ENCODE measurements at regions not wholly inside any gene's neighbourhood (a gene's known extent, or its start where the extent isn't known, plus 50 kb on each side); places are given as distances from the start of the nearest gene placed in this dataset.

DNA sequence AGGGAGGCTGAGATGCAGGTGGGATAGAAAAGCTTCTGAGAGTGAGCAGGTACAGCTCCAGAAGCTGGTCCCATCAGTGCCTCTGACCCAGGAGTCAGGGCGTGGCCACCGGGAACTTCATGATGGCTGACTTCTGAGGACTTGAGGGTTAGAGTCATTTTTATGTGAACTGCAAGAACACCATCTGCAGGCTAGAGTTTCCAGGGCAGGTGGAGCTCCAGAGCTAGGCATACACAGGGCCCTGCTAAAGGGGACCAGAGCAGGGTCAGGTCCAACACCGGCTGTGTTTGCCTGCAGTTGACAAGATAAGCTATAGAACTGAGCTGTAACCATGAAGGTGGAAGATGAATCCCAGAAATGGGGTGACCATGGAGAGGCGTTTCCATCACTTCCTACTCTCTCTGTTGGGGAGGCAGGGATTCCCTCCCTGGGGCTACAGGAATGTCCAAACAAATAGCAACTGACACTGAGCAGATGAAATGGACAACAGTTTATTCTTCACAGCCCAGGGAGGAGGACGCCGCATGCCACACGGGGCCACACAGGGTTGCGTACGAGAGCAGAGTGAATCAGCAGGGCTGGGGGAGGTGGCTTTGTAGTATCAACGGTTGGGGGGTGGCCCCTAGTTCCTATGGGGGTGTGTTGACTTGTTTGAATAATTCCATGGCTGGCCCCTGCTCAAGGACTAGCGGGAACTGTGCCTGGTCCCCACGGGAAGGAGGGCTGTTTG lies 77.6 kb upstream of the ZNF516 start:
- H3K4me1 Mint-ChIP-seq: peaks cover 2% of the 10 kb centered on the region
- H3K9me3 Mint-ChIP-seq: no peaks in the 10 kb centered on the region
- no peaks in the 10 kb centered on the region for H3K36me3 Mint-ChIP-seq
- no peak overlapping the region for H3K27ac Mint-ChIP-seq
- no peak overlapping the region for H3K4me3 Mint-ChIP-seq
- no peak for DNase-seq
- H3K27me3 Mint-ChIP-seq: peaks cover 20% of the 10 kb centered on the region

DNA sequence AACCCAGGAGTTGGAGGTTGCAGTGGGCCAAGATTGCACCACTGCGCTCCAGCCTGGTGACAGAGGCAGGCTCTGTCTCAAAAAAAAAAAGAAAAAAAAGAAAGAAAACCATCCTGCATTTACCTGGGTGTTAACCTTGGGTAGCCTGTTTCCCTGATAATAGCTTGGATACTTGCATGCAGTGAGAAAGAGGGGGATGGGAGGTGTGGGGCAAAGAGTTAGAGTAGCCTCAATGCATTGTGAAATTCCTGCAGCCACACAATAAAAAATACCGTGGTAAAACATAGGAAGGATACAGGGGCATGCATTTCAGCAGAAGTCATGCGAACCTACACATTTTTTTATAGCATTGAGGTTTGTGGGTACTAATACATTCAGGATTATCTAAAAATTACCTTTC lies 76.6 kb upstream of the ZNF516 start:
- Mint-ChIP-seq H3K36me3 (no peaks in the 10 kb centered on the region), H3K27me3 (peaks cover 25% of the 10 kb centered on the region), H3K4me1 (peaks cover 2% of the 10 kb centered on the region), H3K27ac (no peak overlapping the region), H3K4me3 (no peak overlapping the region), H3K9me3 (no peaks in the 10 kb centered on the region)
- no peak for DNase-seq

DNA sequence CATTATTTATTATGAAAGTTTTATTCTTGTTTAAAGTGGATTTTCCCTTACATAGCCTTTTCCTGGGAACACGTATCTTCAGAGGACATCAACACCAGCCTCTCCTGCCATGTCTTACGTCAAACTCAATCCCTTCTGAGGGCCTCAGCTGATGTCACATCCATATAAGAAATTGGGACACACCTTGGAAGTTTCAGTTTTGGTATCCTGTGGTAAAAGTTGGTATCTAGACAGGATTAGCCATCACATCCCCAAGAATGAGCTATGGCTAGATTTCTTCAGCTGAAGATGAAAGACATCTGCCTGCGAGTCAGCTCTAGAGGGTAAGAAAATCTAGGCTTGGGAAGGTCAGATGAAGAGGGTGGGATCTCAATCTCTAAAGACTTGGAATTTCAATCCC lies 75.8 kb upstream of the ZNF516 start:
- Mint-ChIP-seq H3K9me3 (no peaks in the 10 kb centered on the region), H3K27me3 (peaks cover 26% of the 10 kb centered on the region), H3K27ac (no peak overlapping the region), H3K4me1 (peaks cover 2% of the 10 kb centered on the region), H3K4me3 (no peak overlapping the region), H3K36me3 (no peaks in the 10 kb centered on the region)
- no peak for DNase-seq

- DNase-seq: no peak
- peaks cover 4% of the 10 kb centered on the region for H3K4me1 Mint-ChIP-seq
- H3K9me3 Mint-ChIP-seq: no peaks in the 10 kb centered on the region
- H3K27ac Mint-ChIP-seq: no peak overlapping the region
- H3K4me3 Mint-ChIP-seq: no peak overlapping the region
- no peaks in the 10 kb centered on the region for H3K36me3 Mint-ChIP-seq
- H3K27me3 Mint-ChIP-seq: peaks cover 36% of the 10 kb centered on the region
Observed at GRCh38 chr18:76569644-76570419, 74.8 kb upstream of the ZNF516 start.

GRCh38 chr18:76568731-76569130 lies 73.7 kb upstream of the ZNF516 start:
- no peaks in the 10 kb centered on the region for H3K36me3 Mint-ChIP-seq
- H3K4me1 Mint-ChIP-seq: peaks cover 4% of the 10 kb centered on the region
- H3K27me3 Mint-ChIP-seq: peaks cover 37% of the 10 kb centered on the region
- H3K27ac Mint-ChIP-seq: no peak overlapping the region
- no peaks in the 10 kb centered on the region for H3K9me3 Mint-ChIP-seq
- H3K4me3 Mint-ChIP-seq: no peak overlapping the region
- DNase-seq: no peak

DNA sequence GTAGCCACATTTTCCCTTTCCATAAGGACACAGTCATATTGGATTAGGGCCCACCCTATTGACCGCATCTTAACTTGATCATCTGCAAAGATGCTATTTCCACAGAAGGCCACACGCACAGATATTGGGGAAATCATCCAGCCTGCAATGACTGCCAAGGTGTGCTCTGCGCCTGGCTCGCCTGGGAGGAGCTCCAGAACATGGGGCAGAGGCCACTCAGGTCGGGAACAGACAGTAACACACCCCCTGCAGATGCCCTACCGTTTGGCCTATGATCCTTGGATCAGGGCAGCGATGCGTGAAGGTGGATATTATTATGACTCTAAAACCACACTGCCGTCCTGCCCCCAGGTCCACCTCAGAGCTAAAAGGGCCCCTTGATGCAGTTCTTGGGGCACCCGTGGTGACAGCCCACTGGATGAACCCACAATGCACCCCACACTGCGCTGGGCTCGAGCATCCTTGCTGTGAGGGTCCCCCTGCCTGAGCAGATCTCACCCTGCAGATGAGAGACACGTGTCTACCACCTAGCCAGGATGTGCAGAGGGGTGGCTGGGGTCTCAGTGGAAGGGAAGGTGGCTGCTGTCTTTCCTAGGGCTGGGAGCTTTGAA lies 72.9 kb upstream of the ZNF516 start:
- no peak overlapping the region for H3K27ac Mint-ChIP-seq
- peaks cover 36% of the 10 kb centered on the region for H3K27me3 Mint-ChIP-seq
- H3K4me3 Mint-ChIP-seq: no peak overlapping the region
- peaks cover 2% of the 10 kb centered on the region for H3K4me1 Mint-ChIP-seq
- no peak for DNase-seq
- H3K9me3 Mint-ChIP-seq: no peaks in the 10 kb centered on the region
- H3K36me3 Mint-ChIP-seq: no peaks in the 10 kb centered on the region

DNA sequence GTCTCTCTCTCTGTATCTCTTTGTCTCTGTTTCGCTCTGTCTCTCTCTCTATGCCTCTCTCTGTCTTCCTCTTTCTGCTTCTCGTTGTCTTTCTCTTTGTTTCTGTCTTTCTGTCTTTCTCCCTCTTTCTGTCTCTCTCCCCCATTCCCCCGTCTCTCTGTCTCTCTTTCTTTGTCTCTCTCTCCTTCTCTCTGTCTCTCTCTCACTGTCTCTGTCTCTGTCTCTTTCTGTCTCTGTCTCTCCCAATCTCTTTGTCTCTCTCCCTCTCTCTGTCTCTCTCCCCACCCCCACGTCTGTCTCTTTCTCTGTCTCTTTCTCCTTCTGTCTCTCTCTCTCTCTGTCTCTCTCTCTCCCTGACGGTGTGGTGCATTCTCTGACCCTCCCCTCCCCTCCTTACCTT lies 71.9 kb upstream of the ZNF516 start:
- Mint-ChIP-seq H3K36me3 (no peaks in the 10 kb centered on the region), H3K9me3 (no peaks in the 10 kb centered on the region), H3K27ac (no peak overlapping the region), H3K27me3 (peaks cover 36% of the 10 kb centered on the region), H3K4me3 (no peak overlapping the region), H3K4me1 (peaks cover 2% of the 10 kb centered on the region)
- DNase-seq: no peak

DNA sequence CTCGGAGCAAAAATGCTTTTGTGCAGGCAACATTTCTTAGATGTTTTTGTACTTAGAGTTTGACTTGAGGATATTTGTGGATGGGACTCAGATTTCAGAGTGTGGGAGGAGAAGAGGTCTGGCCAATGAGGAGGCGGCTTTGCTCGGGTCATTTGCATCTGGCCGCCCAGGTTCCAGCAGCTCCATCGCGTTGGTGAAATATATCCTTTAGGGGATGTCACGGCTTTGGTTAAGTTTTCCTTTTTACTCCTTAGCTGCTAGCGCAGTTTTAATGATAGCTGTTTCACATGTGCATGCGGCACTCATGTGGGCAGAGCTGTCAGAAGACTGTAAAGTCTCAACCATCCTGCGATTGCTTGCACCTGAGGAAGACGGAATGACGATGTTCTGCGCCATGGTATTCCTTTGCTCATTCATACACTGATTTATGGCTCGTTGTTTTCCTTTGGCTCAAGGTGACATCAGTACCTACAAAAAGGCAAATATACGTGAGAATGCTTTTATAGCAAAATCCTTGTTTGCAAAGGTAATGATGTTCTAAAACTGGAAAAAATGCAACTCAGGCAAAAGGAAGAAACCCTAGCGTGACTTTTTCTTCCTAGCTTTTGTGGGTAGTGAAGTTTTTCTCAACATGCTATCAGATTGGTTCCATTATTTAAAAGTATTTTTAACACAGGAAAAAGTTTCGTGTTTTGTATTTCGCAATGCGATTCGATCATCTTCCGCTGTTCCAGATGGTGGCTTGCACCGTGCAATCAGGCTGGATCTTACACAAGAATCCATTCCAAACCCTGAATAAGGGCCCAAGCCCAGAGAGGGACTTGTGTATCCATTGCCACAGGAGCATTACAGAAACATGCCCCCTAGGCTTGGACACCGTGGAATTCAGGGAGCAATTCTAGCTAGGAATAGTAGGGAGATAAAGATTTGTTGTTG lies 70.5 kb upstream of the ZNF516 start:
- no peak overlapping the region for H3K27ac Mint-ChIP-seq
- no peaks in the 10 kb centered on the region for H3K9me3 Mint-ChIP-seq
- peaks cover 29% of the 10 kb centered on the region for H3K27me3 Mint-ChIP-seq
- no peak overlapping the region for H3K4me3 Mint-ChIP-seq
- H3K36me3 Mint-ChIP-seq: no peaks in the 10 kb centered on the region
- peaks cover 2% of the 10 kb centered on the region for H3K4me1 Mint-ChIP-seq
- DNase-seq: no peak

- Mint-ChIP-seq H3K27me3 (peaks cover 29% of the 10 kb centered on the region), H3K27ac (no peak overlapping the region), H3K36me3 (no peaks in the 10 kb centered on the region), H3K4me3 (no peak overlapping the region), H3K4me1 (peaks cover 2% of the 10 kb centered on the region), H3K9me3 (no peaks in the 10 kb centered on the region)
- DNase-seq: no peak
Observed at GRCh38 chr18:76564655-76565237, 69.7 kb upstream of the ZNF516 start.

DNA sequence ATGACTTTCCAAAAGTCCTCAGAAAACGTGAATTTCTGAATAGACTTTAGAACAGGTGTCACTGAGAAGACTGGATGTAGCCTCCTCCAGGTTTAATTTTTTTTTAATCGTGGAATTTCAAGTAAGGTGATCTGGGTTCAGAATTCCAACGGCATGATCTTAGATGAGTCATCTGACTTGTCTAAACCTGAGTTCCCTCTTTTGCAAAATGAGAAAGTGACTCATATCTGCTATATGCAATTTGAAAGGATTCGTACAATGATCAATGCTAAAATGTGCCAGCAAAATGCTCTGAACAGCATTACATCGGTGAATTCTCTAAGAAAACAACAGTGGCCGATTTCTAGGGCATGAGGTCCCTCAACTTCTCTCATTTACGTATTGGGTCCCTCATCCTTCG lies 69.1 kb upstream of the ZNF516 start:
- Mint-ChIP-seq H3K4me1 (peaks cover 2% of the 10 kb centered on the region), H3K4me3 (no peak overlapping the region), H3K36me3 (no peaks in the 10 kb centered on the region), H3K27ac (no peak overlapping the region), H3K9me3 (no peaks in the 10 kb centered on the region), H3K27me3 (peaks cover 34% of the 10 kb centered on the region)
- DNase-seq: no peak

GRCh38 chr18:76562286-76563122 lies 67.5 kb upstream of the ZNF516 start:
- DNase-seq: no peak
- Mint-ChIP-seq H3K27me3 (peaks cover 39% of the 10 kb centered on the region), H3K4me3 (no peak overlapping the region), H3K9me3 (no peaks in the 10 kb centered on the region), H3K27ac (no peak overlapping the region), H3K4me1 (peaks cover 2% of the 10 kb centered on the region), H3K36me3 (no peaks in the 10 kb centered on the region)

- no peak for DNase-seq
- H3K4me1 Mint-ChIP-seq: no peaks in the 10 kb centered on the region
- no peak overlapping the region for H3K4me3 Mint-ChIP-seq
- peaks cover 23% of the 10 kb centered on the region for H3K27me3 Mint-ChIP-seq
- H3K36me3 Mint-ChIP-seq: no peaks in the 10 kb centered on the region
- no peak overlapping the region for H3K27ac Mint-ChIP-seq
- H3K9me3 Mint-ChIP-seq: no peaks in the 10 kb centered on the region
Observed at GRCh38 chr18:76558881-76559667, 64.0 kb upstream of the ZNF516 start.

DNA sequence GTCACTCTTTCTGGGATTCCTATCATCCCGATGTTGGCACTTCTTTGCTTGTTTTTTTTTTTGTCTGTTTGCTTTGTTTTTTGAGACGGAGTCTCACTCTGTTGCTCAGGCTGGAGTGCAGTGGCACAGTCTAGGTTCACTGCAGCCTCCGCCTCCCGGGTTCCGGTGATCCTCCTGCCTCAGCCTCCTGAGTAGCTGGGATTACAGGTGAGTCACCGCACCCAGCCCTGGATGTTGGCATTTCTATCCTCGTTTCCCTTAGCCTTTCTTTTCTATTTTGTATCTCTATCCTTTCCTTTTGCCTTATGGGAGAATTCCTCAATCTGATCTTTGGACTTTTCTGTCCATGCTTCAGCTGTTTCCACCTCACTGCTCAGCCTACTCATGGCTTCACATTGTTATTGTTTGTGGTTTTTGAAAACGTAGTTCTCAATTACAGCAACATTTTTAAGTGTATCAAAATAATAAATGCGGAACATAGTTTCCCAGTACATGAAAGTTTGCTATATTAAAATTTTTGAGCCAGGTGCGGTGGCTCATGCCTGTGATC lies 62.1 kb upstream of the ZNF516 start:
- no peaks in the 10 kb centered on the region for H3K4me1 Mint-ChIP-seq
- DNase-seq: no peak
- H3K9me3 Mint-ChIP-seq: no peaks in the 10 kb centered on the region
- no peaks in the 10 kb centered on the region for H3K36me3 Mint-ChIP-seq
- H3K27me3 Mint-ChIP-seq: peaks cover 13% of the 10 kb centered on the region
- no peak overlapping the region for H3K4me3 Mint-ChIP-seq
- no peak overlapping the region for H3K27ac Mint-ChIP-seq
